Endothelial cell of umbilical vein (primary cell): ENCODE measurements at regions not wholly inside any gene's neighbourhood (a gene's known extent, or its start where the extent isn't known, plus 50 kb on each side); places are given as distances from the start of the nearest gene placed in this dataset.

Experiments
- BruUV-seq: library from RNA; stranded (reverse); fragments of 400-500 nt; replicated peaks from 2 replicates; lab custom pipeline; 2021; lab: Mats Ljungman, UMichigan
- CTCF ChIA-PET: fragments of 300-600, 350-600 bp; sonication (Branson Sonifier 250); formaldehyde crosslinking; loops from one replicate; lab custom pipeline; 2021; ENCODE audit warnings: antibody characterized with exemption, inconsistent platforms; lab: Charles Lee
- POLR2A ChIA-PET: fragments of 300-600, 350-600 bp; sonication (Branson Sonifier 250); formaldehyde crosslinking; loops from one replicate; lab custom pipeline; 2021; ENCODE audit warnings: antibody characterized with exemption, inconsistent platforms; lab: Charles Lee
- DNase-seq: peaks from one replicate; pipeline ENCODE4 v3.0.0-alpha.2; 2011; ENCODE audit warnings: low read depth, low spot score
- FAIRE-seq: peaks from 2 replicates; lab custom pipeline; 2011; peaks lifted over from hg19 to GRCh38; lab: Jason Lieb, UNC
- H2AFZ ChIP-seq: 2 replicates; pipeline ENCODE4 v1.6.0; 2012; ENCODE audit warnings: low read depth, low read length, control low read depth, inconsistent platforms
- H3K27ac ChIP-seq: 2 replicates; pipeline ENCODE4 v1.5.1; 2011; ENCODE audit warnings: low read depth, mild to moderate bottlenecking, control low read depth, low read length, moderate library complexity; ENCODE audit not compliant: insufficient read depth
- H3K27me3 ChIP-seq, 2 experiments: 2 replicates each; pipeline versions ENCODE4 v1.6.0 to v1.6.1; 2011; ENCODE audit warnings: low read length in 2 of 2, mixed read lengths in 1 of 2; ENCODE audit not compliant: control insufficient read depth in 2 of 2, insufficient read depth in 2 of 2
- H3K36me3 ChIP-seq, 2 experiments: 2 replicates in 1 of 2; 3 replicates in 1 of 2; pipeline ENCODE4 v1.5.1; 2011; ENCODE audit warnings: low read length in 2 of 2, mild to moderate bottlenecking in 1 of 2, moderate library complexity in 1 of 2; ENCODE audit not compliant: control insufficient read depth in 2 of 2, insufficient read depth in 2 of 2; ENCODE audit errors: extremely low read depth in 1 of 2
- H3K4me1 ChIP-seq: 3 replicates; pipeline ENCODE4 v1.5.1; 2011; ENCODE audit warnings: mild to moderate bottlenecking, low read length; ENCODE audit not compliant: control insufficient read depth, insufficient read depth; ENCODE audit errors: extremely low read depth
- H3K4me2 ChIP-seq: 2 replicates; pipeline ENCODE4 v1.6.1; 2011; ENCODE audit warnings: low read length, control low read depth, mixed read lengths; ENCODE audit not compliant: insufficient read depth
- H3K4me3 ChIP-seq, 3 experiments: fragments of 200-600 bp in 1 of 3; sonication (generic), shearing (Covaris generic) in 1 of 3; replicated peaks in 1 of 3; 2 replicates each; pipeline ENCODE4 v1.5.1; 2011 to 2016; ENCODE audit warnings: control low read depth in 3 of 3, low read length in 3 of 3, mild to moderate bottlenecking in 2 of 3, inconsistent platforms in 1 of 3, low read depth in 1 of 3, moderate library complexity in 1 of 3; ENCODE audit not compliant: insufficient read depth in 1 of 3
- H3K79me2 ChIP-seq: 2 replicates; pipeline ENCODE4 v1.6.0; 2012; ENCODE audit warnings: low read length, inconsistent platforms; ENCODE audit not compliant: control insufficient read depth, insufficient read depth
- H3K9ac ChIP-seq: replicated peaks from 2 replicates; pipeline ENCODE3; 2011; ENCODE audit warnings: low read length, control low read depth; ENCODE audit not compliant: insufficient read depth; ENCODE audit errors: extremely low read depth
- H3K9me1 ChIP-seq: replicated peaks from 3 replicates; pipeline ENCODE4 v1.6.0; 2011; ENCODE audit warnings: mild to moderate bottlenecking, low read length; ENCODE audit not compliant: control insufficient read depth, insufficient read depth; ENCODE audit errors: extremely low read depth
- H3K9me3 ChIP-seq: replicated peaks from 2 replicates; pipeline ENCODE4 v1.5.1; 2012; ENCODE audit warnings: low read length, inconsistent platforms; ENCODE audit not compliant: control insufficient read depth, insufficient read depth
- H4K20me1 ChIP-seq: replicated peaks from 2 replicates; pipeline ENCODE3; 2011; ENCODE audit warnings: mild to moderate bottlenecking, low read length; ENCODE audit not compliant: control insufficient read depth, insufficient read depth; ENCODE audit errors: extremely low read depth
- CTCF ChIP-seq, 2 donors: IDR thresholded peaks; 1 replicate in 1 of 2; 2 replicates in 1 of 2; pipeline ENCODE4 v1.5.1; 2011; ENCODE audit warnings: low read length in 2 of 2, mild to moderate bottlenecking in 2 of 2, moderate library complexity in 2 of 2, control low read depth in 1 of 2, inconsistent platforms in 1 of 2, low read depth in 1 of 2; ENCODE audit not compliant: insufficient read depth in 1 of 2; ENCODE audit errors: extremely low read depth in 1 of 2
- EZH2 ChIP-seq: IDR thresholded peaks from 2 replicates; pipeline ENCODE4 v1.6.1; 2012; ENCODE audit warnings: borderline replicate concordance, low read depth, mild to moderate bottlenecking, moderate library complexity, low read length, inconsistent platforms; ENCODE audit not compliant: severe bottlenecking
- FOS ChIP-seq: IDR thresholded peaks from 2 replicates; pipeline ENCODE4 v1.6.1; 2011; ENCODE audit warnings: mild to moderate bottlenecking, low read length, moderate library complexity, borderline replicate concordance; ENCODE audit not compliant: insufficient read depth
- GATA2 ChIP-seq: IDR thresholded peaks from 2 replicates; pipeline ENCODE4 v1.7.0; 2011; ENCODE audit warnings: low read depth, mild to moderate bottlenecking, moderate library complexity, mixed read lengths, low read length; ENCODE audit not compliant: insufficient read length, insufficient read depth
- JUN ChIP-seq: IDR thresholded peaks from 2 replicates; pipeline ENCODE4 v1.6.1; 2011; ENCODE audit warnings: borderline replicate concordance, low read depth; ENCODE audit not compliant: insufficient read length, insufficient read depth
- MYC ChIP-seq: IDR thresholded peaks from one replicate; pipeline ENCODE4 v1.6.1; 2011; ENCODE audit warnings: mild to moderate bottlenecking, low read depth, low read length
- POLR2A ChIP-seq: IDR thresholded peaks from 2 replicates; pipeline ENCODE4 v1.6.1; 2012; ENCODE audit warnings: low read depth, mild to moderate bottlenecking, control low read depth, low read length
- POLR2AphosphoS5 ChIP-seq: IDR thresholded peaks from 2 replicates; pipeline ENCODE4 v1.6.1; 2012; ENCODE audit warnings: low read depth, mild to moderate bottlenecking, control low read depth, low read length, moderate library complexity; ENCODE audit not compliant: insufficient read depth
- dilution Hi-C: fragments of 300-500 bp; cut with MboI; formaldehyde crosslinking; loops from one replicate; pipeline ENCODE4 v1.15.0; 2019; ENCODE audit warnings: low sequenced_read_pairs; ENCODE audit not compliant: extremely low pct_ligation_motif_present
- intact Hi-C: fragments of 100-400 bp; cut with micrococcal nuclease; formaldehyde crosslinking; loops from one replicate; pipeline ENCODE4 v1.10.0; 2022
- TF ChIP-seq, protein P1 (sequence below): IDR thresholded peaks from 2 replicates; pipeline ENCODE4 v1.6.1; 2011; ENCODE audit not compliant: insufficient read depth, insufficient read length

- FAIRE-seq (no peak), DNase-seq (no peak)
- no peaks in the 10 kb centered on the region for H3K27me3 ChIP-seq
- no peak overlapping the region for H3K27ac ChIP-seq
- intact Hi-C loops: no loop called here
- H2AFZ ChIP-seq: no peak overlapping the region
- no peak overlapping the region for H3K9ac ChIP-seq
- BruUV-seq: no TSS peak
- CTCF ChIA-PET: no interaction called here
- no peaks in the 10 kb centered on the region for H3K9me1 ChIP-seq
- H3K9me3 ChIP-seq: no peaks in the 10 kb centered on the region
- TF ChIP-seq POLR2AphosphoS5 (no peak), MYC (no peak), CTCF (IDR thresholded peaks at IDR 0.05; ENCODE audit: extremely low read depth in 1 of 2, insufficient read depth in 1 of 2, low read depth in 1 of 2, low read length in 2 of 2) (no peak), FOS (no peak), GATA2 (no peak), EZH2 (no peak), POLR2A (no peak), JUN (no peak)
- TF ChIP-seq, protein P1, sequence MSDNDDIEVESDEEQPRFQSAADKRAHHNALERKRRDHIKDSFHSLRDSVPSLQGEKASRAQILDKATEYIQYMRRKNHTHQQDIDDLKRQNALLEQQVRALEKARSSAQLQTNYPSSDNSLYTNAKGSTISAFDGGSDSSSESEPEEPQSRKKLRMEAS: no peak
- POLR2A ChIA-PET: no interaction called here
- H3K79me2 ChIP-seq: no peaks in the 10 kb centered on the region
- H3K4me1 ChIP-seq: no peaks in the 10 kb centered on the region
- no peaks in the 10 kb centered on the region for H3K36me3 ChIP-seq
- dilution Hi-C loops: no loop called here
- no peaks in the 10 kb centered on the region for H4K20me1 ChIP-seq
- no peak overlapping the region for H3K4me2 ChIP-seq
- no peak overlapping the region for H3K4me3 ChIP-seq
These were observed 1204.6 kb downstream of the OTOL1 start for GRCh38 chr3:162701211-162701610.
